ENCODE measurements at regions not wholly inside any gene's neighbourhood (a gene's known extent, or its start where the extent isn't known, plus 50 kb on each side); places are given as distances from the start of the nearest gene placed in this dataset.

DNA sequence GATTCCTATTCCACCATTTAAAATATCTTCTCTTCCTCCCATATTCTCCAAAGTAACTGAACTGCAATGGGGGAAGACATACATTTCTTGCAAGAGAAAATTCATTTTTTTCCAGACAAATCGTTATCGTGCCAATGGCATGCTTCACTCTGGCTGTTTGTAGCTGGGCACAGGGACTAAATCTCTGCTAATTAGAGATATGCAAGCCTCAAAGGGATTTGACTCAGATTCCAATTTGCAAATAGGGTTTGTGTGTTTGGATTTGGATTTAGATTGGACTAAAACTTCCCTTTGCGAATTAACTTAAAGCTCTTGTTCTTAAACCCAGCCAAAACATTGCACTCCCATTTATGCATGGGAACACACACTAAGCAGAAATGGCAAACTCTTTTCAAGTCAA, 276.2 kb upstream of the DUSP10 start:
- TF ChIP-seq, protein P1, sequence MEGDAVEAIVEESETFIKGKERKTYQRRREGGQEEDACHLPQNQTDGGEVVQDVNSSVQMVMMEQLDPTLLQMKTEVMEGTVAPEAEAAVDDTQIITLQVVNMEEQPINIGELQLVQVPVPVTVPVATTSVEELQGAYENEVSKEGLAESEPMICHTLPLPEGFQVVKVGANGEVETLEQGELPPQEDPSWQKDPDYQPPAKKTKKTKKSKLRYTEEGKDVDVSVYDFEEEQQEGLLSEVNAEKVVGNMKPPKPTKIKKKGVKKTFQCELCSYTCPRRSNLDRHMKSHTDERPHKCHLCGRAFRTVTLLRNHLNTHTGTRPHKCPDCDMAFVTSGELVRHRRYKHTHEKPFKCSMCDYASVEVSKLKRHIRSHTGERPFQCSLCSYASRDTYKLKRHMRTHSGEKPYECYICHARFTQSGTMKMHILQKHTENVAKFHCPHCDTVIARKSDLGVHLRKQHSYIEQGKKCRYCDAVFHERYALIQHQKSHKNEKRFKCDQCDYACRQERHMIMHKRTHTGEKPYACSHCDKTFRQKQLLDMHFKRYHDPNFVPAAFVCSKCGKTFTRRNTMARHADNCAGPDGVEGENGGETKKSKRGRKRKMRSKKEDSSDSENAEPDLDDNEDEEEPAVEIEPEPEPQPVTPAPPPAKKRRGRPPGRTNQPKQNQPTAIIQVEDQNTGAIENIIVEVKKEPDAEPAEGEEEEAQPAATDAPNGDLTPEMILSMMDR (conservative IDR thresholded peaks at IDR 0.05; ENCODE audit: low read length), result no peak
- TF ChIP-seq EZH2phosphoT487 (IDR thresholded peaks at IDR 0.05; ENCODE audit: borderline replicate concordance), result no peak
